GM12878 (cell line): ENCODE measurements at regions not wholly inside any gene's neighbourhood (a gene's known extent, or its start where the extent isn't known, plus 50 kb on each side); places are given as distances from the start of the nearest gene placed in this dataset.

Experiments used
- ATAC-seq: fragments of 200-7000 bp; cut with Tn5 transposase; 3 replicates; pipeline ENCODE4 v1.9.1; 2020; ENCODE audit warnings: mild to moderate bottlenecking, moderate library complexity
- BruUV-seq: library from RNA; stranded (reverse); fragments of 400-500 nt; replicated peaks from 2 replicates; lab custom pipeline; 2021; lab: Mats Ljungman, UMichigan
- CTCF ChIA-PET: fragments of 300-600 bp; sonication (Branson Sonifier 250); formaldehyde crosslinking; extraction: SDS; loops from one replicate; lab custom pipeline; 2021; ENCODE audit warnings: inconsistent platforms; lab: Yijun Ruan, JAX
- POLR2A ChIA-PET: fragments of 350-600 bp; formaldehyde crosslinking; extraction: SDS; loops from one replicate; lab custom pipeline; 2021; ENCODE audit warnings: inconsistent platforms; lab: Charles Lee
- RAD21 ChIA-PET: fragments of 300-600 bp; sonication (Branson Sonifier 250); formaldehyde crosslinking; loops from one replicate; lab custom pipeline; 2023; ENCODE audit warnings: antibody characterized with exemption; ENCODE audit not compliant: unreplicated experiment; lab: Charles Lee
- SMC1A ChIA-PET: fragments of 300-600 bp; sonication (Branson Sonifier 250); formaldehyde crosslinking; loops from one replicate; lab custom pipeline; 2023; ENCODE audit not compliant: unreplicated experiment, uncharacterized antibody; lab: Charles Lee
- DNase-seq: peaks from one replicate; pipeline ENCODE4 v3.0.0-alpha.2; 2011; ENCODE audit warnings: low read depth, low spot score
- FAIRE-seq: peaks from 3 replicates; lab custom pipeline; 2011; peaks lifted over from hg19 to GRCh38; lab: Jason Lieb, UNC
- H2AFZ ChIP-seq: 2 replicates; pipeline ENCODE4 v1.6.0; 2011; ENCODE audit warnings: low read depth, low read length, control low read depth; ENCODE audit not compliant: control insufficient read depth
- H3K27ac ChIP-seq: 2 replicates; pipeline ENCODE4 v1.5.1; 2011; ENCODE audit warnings: control low read depth; ENCODE audit not compliant: control insufficient read depth, insufficient read depth
- H3K27me3 ChIP-seq, 2 experiments: replicated peaks in 1 of 2; 2 replicates each; pipeline versions ENCODE4 v1.6.0 to v1.6.1; 2011; ENCODE audit warnings: low read length in 1 of 2; ENCODE audit not compliant: control insufficient read depth in 2 of 2, insufficient read depth in 2 of 2
- H3K36me3 ChIP-seq, 2 experiments: 2 replicates each; pipeline ENCODE4 v1.5.1; 2011; ENCODE audit warnings: low read length in 1 of 2; ENCODE audit not compliant: control insufficient read depth in 2 of 2, insufficient read depth in 2 of 2
- H3K4me1 ChIP-seq: 2 replicates; pipeline ENCODE4 v1.6.1; 2011; ENCODE audit warnings: mild to moderate bottlenecking, low read length, moderate library complexity, mixed read lengths; ENCODE audit not compliant: control insufficient read depth, insufficient read depth
- H3K4me2 ChIP-seq: 2 replicates; pipeline ENCODE4 v1.6.0; 2011; ENCODE audit warnings: control low read depth; ENCODE audit not compliant: control insufficient read depth, insufficient read depth
- H3K4me3 ChIP-seq: fragments of 200-600 bp; sonication (generic); 2 replicates; pipeline ENCODE4 v1.5.1; 2016
- H3K79me2 ChIP-seq: 2 replicates; pipeline ENCODE4 v1.6.0; 2011; ENCODE audit warnings: low read length; ENCODE audit not compliant: control insufficient read depth, insufficient read depth
- H3K9ac ChIP-seq: 2 replicates; pipeline ENCODE4 v1.8.0; 2011; ENCODE audit warnings: low read length, control low read depth, mixed read lengths; ENCODE audit not compliant: control insufficient read depth, insufficient read depth
- H3K9me3 ChIP-seq: replicated peaks from 3 replicates; pipeline ENCODE4 v1.5.1; 2011; ENCODE audit warnings: mild to moderate bottlenecking, low read length; ENCODE audit not compliant: control insufficient read depth, insufficient read depth
- H4K20me1 ChIP-seq: 2 replicates; pipeline ENCODE4 v1.6.0; 2011; ENCODE audit not compliant: control insufficient read depth, insufficient read depth
- HDAC2 ChIP-seq: fragments of 200-600 bp; sonication (generic); IDR thresholded peaks from 2 replicates; pipeline ENCODE4 v1.6.1; 2017
- HDGF ChIP-seq: fragments of 450-650 bp; IDR thresholded peaks from 2 replicates; pipeline ENCODE4 v1.6.1; 2016; ENCODE audit warnings: antibody characterized with exemption
- KDM1A ChIP-seq: fragments of 200-600 bp; sonication (generic); IDR thresholded peaks from 2 replicates; pipeline ENCODE4 v1.6.1; 2016; ENCODE audit warnings: borderline replicate concordance
- NFYB ChIP-seq: IDR thresholded peaks from 2 replicates; pipeline ENCODE4 v1.6.1; 2011; ENCODE audit warnings: low read depth, mild to moderate bottlenecking, low read length, improper control_type of control experiment, moderate library complexity; ENCODE audit not compliant: insufficient read depth
- RUNX3 ChIP-seq: IDR thresholded peaks from 2 replicates; pipeline ENCODE4 v1.6.1; 2012; ENCODE audit warnings: low read length, inconsistent platforms
- SKIL ChIP-seq: fragments of 450-650 bp; IDR thresholded peaks from 2 replicates; pipeline ENCODE4 v1.6.1; 2017; ENCODE audit warnings: mild to moderate bottlenecking, low read depth, inconsistent platforms; ENCODE audit not compliant: poor library complexity, severe bottlenecking
- SREBF1 ChIP-seq: IDR thresholded peaks from 2 replicates; pipeline ENCODE4 v1.6.1; 2012; ENCODE audit warnings: mild to moderate bottlenecking, low read length
- TARDBP ChIP-seq: IDR thresholded peaks from 2 replicates; pipeline ENCODE4 v1.6.1; 2016; ENCODE audit warnings: borderline replicate concordance
- ZBTB4 ChIP-seq: fragments of 450-650 bp; formaldehyde crosslinking; IDR thresholded peaks from 2 replicates; pipeline ENCODE4 v1.4.0; 2022; ENCODE audit warnings: mild to moderate bottlenecking, moderate library complexity
- WGBS: methylation state at CpG from one replicate; pipeline ENCODE4 v1.1.6; 2016; ENCODE audit warnings: low lambda C conversion rate; ENCODE audit not compliant: insufficient replicate concordance, insufficient coverage; ENCODE audit errors: missing lambda C conversion rate; 5-methylcytosine and 5-hydroxymethylcytosine counted together
- in situ Hi-C: fragments of 300-500 bp; cut with MboI; formaldehyde crosslinking; loops from 9 replicates; pipeline ENCODE4 v1.14.3; 2018; ENCODE audit warnings: mixed read lengths
- intact Hi-C: fragments of 100-400 bp; cut with micrococcal nuclease; formaldehyde crosslinking; loops from one replicate; pipeline ENCODE4 v1.14.2; 2022; ENCODE audit not compliant: unreplicated experiment
- TF ChIP-seq, protein P1 (sequence below): fragments of 450-650 bp; IDR thresholded peaks from 2 replicates; pipeline ENCODE4 v1.6.1; 2016; ENCODE audit warnings: mild to moderate bottlenecking

DNA sequence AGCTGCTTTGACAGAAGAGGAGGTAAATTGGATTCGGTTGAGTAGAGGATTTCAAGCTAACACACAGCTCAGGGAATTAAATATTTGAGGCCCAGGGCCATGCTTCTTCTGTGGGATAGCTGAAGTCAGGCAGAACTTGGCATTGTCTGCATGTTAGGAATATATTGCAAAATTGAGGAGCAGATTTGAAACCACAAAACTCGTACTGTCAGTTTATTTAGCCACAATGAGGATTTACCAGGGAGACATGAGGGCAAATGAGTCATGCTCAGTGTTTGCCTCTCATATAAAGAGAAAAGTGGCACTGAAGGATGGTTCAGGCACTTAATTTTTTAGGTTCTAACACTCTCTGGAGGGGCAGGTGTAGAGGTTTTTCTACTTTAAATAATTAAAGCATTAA is 83.0 kb upstream of the PRLR start:
- ChIA-PET RAD21 (interaction anchor here (1.0 kb wide), 1 partner anchor 20 kb away, joined by 3 read pairs; no protein-coding TSS in a partner anchor), POLR2A (interaction anchor here (0.7 kb wide), 1 partner anchor 26 kb away, joined by 3 read pairs; no protein-coding TSS in a partner anchor), SMC1A (interaction anchor here (0.8 to 2.5 kb wide), 8 partner anchors 9 to 119 kb away, joined by 3 to 8 read pairs (median 4); partner anchors contain the start of gene PRLR), CTCF (no interaction called here)
- Histone ChIP-seq H4K20me1 (no peaks in the 10 kb centered on the region), H3K27ac (no peak overlapping the region), H3K27me3 (no peaks in the 10 kb centered on the region), H3K4me3 (no peak overlapping the region), H3K79me2 (no peaks in the 10 kb centered on the region), H3K9me3 (peaks cover 3% of the 10 kb centered on the region; the same call in 1 of the 3 replicates), H3K4me1 (no peaks in the 10 kb centered on the region), H2AFZ (no peak overlapping the region), H3K9ac (no peak overlapping the region), H3K4me2 (no peak overlapping the region), H3K36me3 (no peaks in the 10 kb centered on the region)
- TF ChIP-seq SKIL, result no peak
- no peak for TF ChIP-seq HDGF
- no peak for TF ChIP-seq NFYB
- no peak for TF ChIP-seq HDAC2
- no peak for TF ChIP-seq TARDBP
- no peak for TF ChIP-seq RUNX3
- no peak for TF ChIP-seq KDM1A
- TF ChIP-seq SREBF1, result no peak
- TF ChIP-seq, protein P1, sequence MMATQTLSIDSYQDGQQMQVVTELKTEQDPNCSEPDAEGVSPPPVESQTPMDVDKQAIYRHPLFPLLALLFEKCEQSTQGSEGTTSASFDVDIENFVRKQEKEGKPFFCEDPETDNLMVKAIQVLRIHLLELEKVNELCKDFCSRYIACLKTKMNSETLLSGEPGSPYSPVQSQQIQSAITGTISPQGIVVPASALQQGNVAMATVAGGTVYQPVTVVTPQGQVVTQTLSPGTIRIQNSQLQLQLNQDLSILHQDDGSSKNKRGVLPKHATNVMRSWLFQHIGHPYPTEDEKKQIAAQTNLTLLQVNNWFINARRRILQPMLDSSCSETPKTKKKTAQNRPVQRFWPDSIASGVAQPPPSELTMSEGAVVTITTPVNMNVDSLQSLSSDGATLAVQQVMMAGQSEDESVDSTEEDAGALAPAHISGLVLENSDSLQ, result no peak
- TF ChIP-seq ZBTB4, result no peak
- no peak for DNase-seq
- no peak for ATAC-seq
- in situ Hi-C loops (no loop called here), intact Hi-C loops (no loop called here)
- BruUV-seq, result no TSS peak
- 31% methylated on average over 2 of the region's 2 CpGs for WGBS
- no peak for FAIRE-seq
